ENCODE measurements at regions not wholly inside any gene's neighbourhood (a gene's known extent, or its start where the extent isn't known, plus 50 kb on each side); places are given as distances from the start of the nearest gene placed in this dataset.

DNA sequence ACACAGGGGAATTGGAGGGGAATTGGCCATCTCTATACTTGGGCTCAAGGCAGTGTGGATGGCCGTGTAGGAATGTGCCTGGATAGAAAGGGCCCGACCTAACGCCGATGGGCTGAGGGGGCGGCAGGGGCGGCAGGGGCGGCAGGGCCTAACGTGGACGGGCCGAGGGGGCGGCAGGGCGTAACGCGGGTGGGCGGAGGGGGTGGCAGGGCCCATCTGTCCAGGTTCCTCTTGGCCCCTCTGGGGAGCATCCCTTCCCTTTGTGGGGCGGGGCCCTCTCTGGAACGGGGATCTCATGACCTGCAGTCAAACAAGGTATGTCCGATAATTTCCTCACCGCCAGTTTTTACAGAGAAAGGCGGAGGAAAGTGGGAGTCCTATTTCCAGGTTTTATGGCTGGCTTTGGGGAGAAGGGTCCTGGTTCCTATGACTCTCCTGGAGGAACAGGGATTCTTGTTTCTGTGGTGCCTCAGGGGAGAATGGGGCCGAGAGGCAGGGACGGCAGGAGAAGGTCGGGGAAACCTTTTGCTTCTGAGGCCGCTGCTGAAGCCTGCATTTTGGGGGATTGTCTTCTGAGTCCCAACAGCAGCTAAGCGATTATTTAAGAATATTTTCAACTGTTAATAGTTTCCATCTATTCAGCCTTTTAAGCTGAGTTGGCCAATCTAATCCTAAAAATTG lies 100.8 kb upstream of the FRMD1 start:
- ATAC-seq (no peak), DNase-seq (no peak)
- intact Hi-C loops (cut with DNase I) = no loop called here
- TF ChIP-seq, protein P1, sequence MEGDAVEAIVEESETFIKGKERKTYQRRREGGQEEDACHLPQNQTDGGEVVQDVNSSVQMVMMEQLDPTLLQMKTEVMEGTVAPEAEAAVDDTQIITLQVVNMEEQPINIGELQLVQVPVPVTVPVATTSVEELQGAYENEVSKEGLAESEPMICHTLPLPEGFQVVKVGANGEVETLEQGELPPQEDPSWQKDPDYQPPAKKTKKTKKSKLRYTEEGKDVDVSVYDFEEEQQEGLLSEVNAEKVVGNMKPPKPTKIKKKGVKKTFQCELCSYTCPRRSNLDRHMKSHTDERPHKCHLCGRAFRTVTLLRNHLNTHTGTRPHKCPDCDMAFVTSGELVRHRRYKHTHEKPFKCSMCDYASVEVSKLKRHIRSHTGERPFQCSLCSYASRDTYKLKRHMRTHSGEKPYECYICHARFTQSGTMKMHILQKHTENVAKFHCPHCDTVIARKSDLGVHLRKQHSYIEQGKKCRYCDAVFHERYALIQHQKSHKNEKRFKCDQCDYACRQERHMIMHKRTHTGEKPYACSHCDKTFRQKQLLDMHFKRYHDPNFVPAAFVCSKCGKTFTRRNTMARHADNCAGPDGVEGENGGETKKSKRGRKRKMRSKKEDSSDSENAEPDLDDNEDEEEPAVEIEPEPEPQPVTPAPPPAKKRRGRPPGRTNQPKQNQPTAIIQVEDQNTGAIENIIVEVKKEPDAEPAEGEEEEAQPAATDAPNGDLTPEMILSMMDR (IDR thresholded peaks at IDR 0.05) = no peak
- Histone ChIP-seq H3K9me3 (no peaks in the 10 kb centered on the region), H3K27me3 (ENCODE audit: insufficient read depth in 3 of 3, low read length in 2 of 3) (peaks cover 0 to 2% (median 0%) of the 10 kb centered on the region in 3 donors), H3K27ac (no peak overlapping the region), H3K4me3 (no peak overlapping the region), H3K4me1 (no peaks in the 10 kb centered on the region), H3K36me3 (ENCODE audit: insufficient read depth in 1 of 2, low read depth in 1 of 2) (no peaks in the 10 kb centered on the region)
- WGBS, 3 donors = 87 to 95% (median 92%) methylated on average over 23 to 25 of the region's 25 CpGs

DNA sequence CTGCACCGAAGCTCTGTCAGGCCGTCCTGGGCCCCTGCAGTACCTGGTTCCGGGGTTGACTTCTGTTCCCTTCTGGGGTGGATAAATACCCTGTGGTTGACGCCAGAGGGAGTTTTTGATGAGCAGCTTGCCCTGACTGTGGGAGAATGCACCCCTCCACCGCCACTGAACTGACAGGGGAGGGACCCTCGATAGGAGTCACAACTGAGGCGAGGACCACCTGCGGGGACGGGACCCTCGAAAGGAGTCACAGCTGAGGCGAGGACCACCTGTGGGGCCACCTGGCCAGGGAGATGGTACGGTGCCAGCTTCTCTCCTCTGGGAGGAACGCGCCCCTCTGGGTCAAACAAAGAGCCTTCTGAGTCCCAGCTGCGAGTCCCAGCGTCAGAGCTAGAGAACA lies 100.1 kb upstream of the FRMD1 start:
- no peaks in the 10 kb centered on the region for H3K9me3 ChIP-seq
- intact Hi-C loops (cut with DNase I) = no loop called here
- no peak overlapping the region for H3K27ac ChIP-seq
- ATAC-seq = no peak
- WGBS, 3 donors = 89 to 90% (median 89%) methylated on average over 16 of the region's 16 CpGs
- TF ChIP-seq, protein P1 (IDR thresholded peaks at IDR 0.05) = no peak
- no peaks in the 10 kb centered on the region for H3K36me3 ChIP-seq (ENCODE audit: insufficient read depth in 1 of 2, low read depth in 1 of 2)
- DNase-seq = no peak
- peaks cover 0 to 2% (median 0%) of the 10 kb centered on the region in 3 donors for H3K27me3 ChIP-seq (ENCODE audit: insufficient read depth in 3 of 3, low read length in 2 of 3)
- no peaks in the 10 kb centered on the region for H3K4me1 ChIP-seq
- H3K4me3 ChIP-seq = no peak overlapping the region

DNA sequence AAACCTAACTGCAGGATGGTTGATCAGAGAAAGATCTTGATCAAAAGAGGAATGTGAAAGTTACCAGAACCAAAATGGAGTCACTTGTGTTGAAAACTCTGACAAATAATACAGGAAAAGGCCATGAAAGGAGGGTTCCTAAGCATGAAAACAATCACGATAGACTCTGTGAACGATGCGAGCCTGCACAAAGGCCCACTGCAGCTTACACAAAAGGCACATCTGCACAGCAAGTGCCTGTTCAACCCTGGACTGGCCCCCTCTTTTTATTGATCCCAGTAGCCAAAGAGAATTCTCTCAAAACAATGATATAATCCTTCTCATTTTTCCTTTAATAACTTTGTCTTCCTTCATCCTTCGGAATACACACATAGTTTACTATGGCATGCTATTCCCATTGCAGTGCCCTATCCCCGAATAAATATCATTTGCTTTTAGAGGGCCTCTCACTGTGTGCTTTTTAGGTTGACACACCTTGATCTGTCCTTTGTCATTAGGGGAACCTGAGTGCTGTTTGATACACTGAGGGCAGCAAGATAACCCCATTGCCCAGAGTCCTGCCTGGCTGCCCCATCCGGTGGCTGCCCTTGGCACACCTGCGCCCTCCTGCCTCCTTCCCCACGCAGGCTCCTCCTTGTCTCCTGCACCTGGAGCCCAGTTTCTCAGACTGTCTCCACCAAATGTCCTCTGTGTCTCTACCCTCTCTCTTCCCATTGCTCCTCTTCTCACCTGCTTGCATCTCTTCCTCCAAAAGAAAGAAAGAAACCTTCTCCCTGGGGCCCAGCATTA lies 98.3 kb upstream of the FRMD1 start:
- Histone ChIP-seq H3K27me3 (ENCODE audit: insufficient read depth in 3 of 3, low read length in 2 of 3) (no peaks in the 10 kb centered on the region), H3K36me3 (ENCODE audit: insufficient read depth in 1 of 2, low read depth in 1 of 2) (no peaks in the 10 kb centered on the region), H3K4me1 (no peaks in the 10 kb centered on the region), H3K9me3 (no peaks in the 10 kb centered on the region), H3K4me3 (no peak overlapping the region), H3K27ac (no peak overlapping the region)
- ATAC-seq (no peak), DNase-seq (no peak)
- WGBS, 3 donors = 90 to 92% (median 92%) methylated on average over 8 of the region's 8 CpGs
- intact Hi-C loops (cut with DNase I) = no loop called here
- TF ChIP-seq, protein P1 (IDR thresholded peaks at IDR 0.05) = no peak

DNA sequence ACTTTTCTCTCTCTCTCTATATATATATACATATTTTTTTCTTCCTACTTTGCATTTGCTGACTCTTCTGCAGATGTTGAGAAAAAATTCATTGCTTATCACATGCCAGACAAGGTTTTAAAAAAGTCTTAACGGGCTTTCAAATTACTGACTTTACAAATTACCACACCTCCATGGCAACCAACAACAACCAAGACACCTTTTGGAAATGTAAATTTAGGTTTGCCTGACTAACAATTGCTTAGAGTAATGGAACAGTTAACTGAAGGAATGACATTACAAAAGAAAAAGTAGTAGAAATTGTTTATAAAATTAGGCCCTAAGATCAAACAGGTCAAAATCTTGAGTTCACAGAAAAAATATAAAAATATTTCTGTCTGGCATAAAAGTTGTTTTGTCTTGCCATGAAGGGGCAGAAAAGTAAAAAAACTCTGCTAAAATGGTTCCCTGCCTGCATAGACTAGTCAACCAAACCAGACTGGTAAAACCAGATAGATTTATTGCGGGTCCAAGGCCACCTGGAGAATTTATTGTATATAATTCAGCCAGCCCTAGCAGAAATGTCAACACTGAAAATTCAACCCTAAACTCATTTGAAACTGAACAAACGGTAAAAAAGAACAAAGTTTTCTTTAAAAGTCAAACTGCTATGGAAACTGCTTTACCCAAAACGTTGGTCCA lies 92.8 kb upstream of the FRMD1 start:
- intact Hi-C loops (cut with DNase I) = no loop called here
- no peaks in the 10 kb centered on the region for H3K27me3 ChIP-seq (ENCODE audit: insufficient read depth in 3 of 3, low read length in 2 of 3)
- H3K4me3 ChIP-seq = no peak overlapping the region
- DNase-seq = no peak
- TF ChIP-seq, protein P1 (IDR thresholded peaks at IDR 0.05) = no peak
- H3K27ac ChIP-seq = no peak overlapping the region
- 57 to 63% (median 62%) methylated on average over 4 of the region's 4 CpGs for WGBS, 3 donors
- no peaks in the 10 kb centered on the region for H3K9me3 ChIP-seq
- no peak for ATAC-seq
- no peaks in the 10 kb centered on the region for H3K36me3 ChIP-seq (ENCODE audit: insufficient read depth in 1 of 2, low read depth in 1 of 2)
- H3K4me1 ChIP-seq = no peaks in the 10 kb centered on the region
